ENCODE measurements at regions not wholly inside any gene's neighbourhood (a gene's known extent, or its start where the extent isn't known, plus 50 kb on each side); places are given as distances from the start of the nearest gene placed in this dataset.
A peak's percentile ranks its signal among the peaks of the same experiment; 100 is the strongest.

DNA sequence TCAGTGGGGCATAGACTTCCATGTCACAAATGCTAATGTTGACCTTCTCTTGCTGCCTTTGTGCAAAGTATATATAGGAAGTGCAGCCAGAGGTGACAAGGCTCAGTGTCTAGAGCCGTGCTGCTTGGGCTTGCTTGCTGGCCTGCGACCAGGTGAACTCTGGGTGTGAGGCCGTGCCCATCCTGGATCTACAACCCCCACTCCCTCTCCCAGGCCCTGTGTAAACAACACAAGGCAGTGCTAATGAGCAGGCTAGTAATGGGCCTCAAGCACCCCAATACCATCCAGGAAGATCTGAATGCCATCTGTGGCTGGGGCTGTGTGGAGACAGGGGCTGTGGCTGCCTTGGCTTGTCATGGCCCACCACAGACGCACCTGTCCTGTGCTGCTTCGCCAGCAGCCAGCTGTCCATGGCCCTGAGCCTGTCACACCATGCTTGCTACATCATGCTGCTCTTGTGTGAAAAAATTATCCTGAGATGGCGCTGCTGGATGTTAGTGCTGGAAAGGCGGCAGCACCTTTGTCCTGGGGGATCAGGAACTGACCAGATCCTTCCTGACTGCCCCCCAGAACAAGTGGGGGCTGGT, 107.6 kb upstream of the ZNF92 start:
- H2BK5ac ChIP-seq (ENCODE audit: low read depth, low read length) = peak overlapping the region; percentile 71; the same call in 1 of the 2 replicates
- peaks cover 0 to 11% (median 4%) of the 10 kb centered on the region in 4 experiments; a peak in 4 of 7 replicates for H3K4me1 ChIP-seq (replicated peaks in 1 of 4; ENCODE audit: control insufficient read depth in 3 of 4, insufficient read depth in 4 of 4, low read length in 3 of 4)
- peak overlapping the region; percentile 98; the same call in 1 of the 2 replicates for H2BK15ac ChIP-seq (ENCODE audit: low read length)
- no peak overlapping the region for H4K8ac ChIP-seq (ENCODE audit: extremely low read depth, insufficient read depth, low read length)
- H3K36me3 ChIP-seq (ENCODE audit: control insufficient read depth in 2 of 4, insufficient read depth in 4 of 4, low read length in 3 of 4) = no peaks in the 10 kb centered on the region
- H3K9me3 ChIP-seq (ENCODE audit: insufficient read depth in 2 of 2, low read depth in 1 of 2, low read length in 1 of 2) = no peaks in the 10 kb centered on the region
- no peak overlapping the region for H3K23ac ChIP-seq (ENCODE audit: insufficient read length)
- no peak overlapping the region for H3K14ac ChIP-seq (ENCODE audit: insufficient read length)
- FAIRE-seq = no peak
- H3K27me3 ChIP-seq (replicated peaks in 1 of 4; ENCODE audit: control insufficient read depth in 3 of 4, extremely low read depth in 1 of 4, insufficient read depth in 3 of 4, low read length in 3 of 4) = peaks cover 0 to 2% (median 0%) of the 10 kb centered on the region in 4 experiments; a peak in 2 of 7 replicates
- ChIA-PET POLR2A (ENCODE audit: partially characterized antibody) (interaction anchor here (1.2 kb wide), 1 partner anchor 11 kb away, joined by 3 read pairs; no protein-coding TSS in a partner anchor), CTCF (ENCODE audit: partially characterized antibody) (no interaction called here)
- no peak overlapping the region for H3K4me2 ChIP-seq (ENCODE audit: insufficient read depth in 1 of 2, low read depth in 2 of 2, low read length in 2 of 2)
- no peak overlapping the region for H3K9ac ChIP-seq (replicated peaks in 1 of 4; ENCODE audit: extremely low read depth in 1 of 4, low read depth in 3 of 4, low read length in 3 of 4)
- no peak for TF ChIP-seq CEBPB (IDR thresholded peaks at IDR 0.05; ENCODE audit: low read depth, low read length)
- TF ChIP-seq FOSL1 (IDR thresholded peaks at IDR 0.05; ENCODE audit: insufficient read depth, low read depth, low read length) = no peak
- no peak for TF ChIP-seq SIX5 (IDR thresholded peaks at IDR 0.05; ENCODE audit: low read depth, low read length)
- TF ChIP-seq TAF7 (optimal IDR thresholded peaks at IDR 0.05; ENCODE audit: borderline replicate concordance, low read depth, low read length) = no peak
- no peak for TF ChIP-seq NRF1 (IDR thresholded peaks at IDR 0.05; ENCODE audit: low read depth, low read length)
- TF ChIP-seq SP4 (IDR thresholded peaks at IDR 0.05; ENCODE audit: low read length) = no peak
- no peak for TF ChIP-seq JUND (IDR thresholded peaks at IDR 0.05; ENCODE audit: low read length)
- TF ChIP-seq POLR2A (IDR thresholded peaks at IDR 0.05; ENCODE audit: control extremely low read depth in 1 of 2, low read depth in 2 of 2, low read length in 2 of 2) = no peak
- no peak for TF ChIP-seq KDM4A (IDR thresholded peaks at IDR 0.05; ENCODE audit: low read depth, low read length, severe bottlenecking)
- TF ChIP-seq PHF8 (conservative IDR thresholded peaks at IDR 0.05; ENCODE audit: low read depth, low read length) = no peak
- TF ChIP-seq GTF2F1 (IDR thresholded peaks at IDR 0.05; ENCODE audit: borderline replicate concordance, low read depth, low read length) = no peak
- no peak for TF ChIP-seq MAFK (IDR thresholded peaks at IDR 0.05; ENCODE audit: low read depth, low read length)
- no peak for TF ChIP-seq TAF1 (IDR thresholded peaks at IDR 0.05; ENCODE audit: low read depth, low read length)
- no peak for TF ChIP-seq ASH2L (IDR thresholded peaks at IDR 0.05; ENCODE audit: low read length)
- H3K18ac ChIP-seq (ENCODE audit: extremely low read depth, low read length) = peak overlapping the region; percentile 48
- DNase-seq (ENCODE audit: low read depth in 1 of 2, low spot score in 2 of 2) = peak in 1 of 2 experiments; percentile 38
- no peak overlapping the region for H4K91ac ChIP-seq (replicated peaks; ENCODE audit: insufficient read length, low read length)
- H3K23me2 ChIP-seq (ENCODE audit: low read depth, low read length) = peaks cover 5% of the 10 kb centered on the region; the same call in 1 of the 2 replicates
- H4K5ac ChIP-seq (ENCODE audit: insufficient read length, low read depth, low read length) = no peak overlapping the region
- H3K4me3 ChIP-seq (ENCODE audit: extremely low read depth in 1 of 4, insufficient read depth in 2 of 4, low read depth in 3 of 4, low read length in 4 of 4) = no peak overlapping the region
- 0 out of 2 replicates have a peak overlapping the region, but pooled peaks have one; percentile 45 for H2AFZ ChIP-seq (ENCODE audit: low read length)
- H4K20me1 ChIP-seq (replicated peaks in 1 of 2; ENCODE audit: control insufficient read depth in 1 of 2, insufficient read depth in 2 of 2, low read length in 2 of 2) = no peaks in the 10 kb centered on the region
- no peak overlapping the region for H2BK120ac ChIP-seq (replicated peaks; ENCODE audit: low read depth, low read length)
- no peak overlapping the region for H2BK20ac ChIP-seq (ENCODE audit: low read length)
- no peak overlapping the region; the same call in 1 of the 2 replicates for H2BK12ac ChIP-seq (ENCODE audit: low read depth, low read length)
- peaks cover 0 to 11% of the 10 kb centered on the region in 2 experiments; a peak in 2 of 4 replicates for H3K79me2 ChIP-seq (ENCODE audit: control insufficient read depth in 1 of 2, insufficient read depth in 2 of 2, low read length in 2 of 2)
- no peaks in the 10 kb centered on the region for H3K79me1 ChIP-seq (ENCODE audit: low read depth, low read length)
- 86% methylated on average over 7 of the region's 7 CpGs; no CpG with 5 or more reads in 1 of the 2 experiments for WGBS, 2 experiments (ENCODE audit: extremely low coverage in 1 of 2, insufficient coverage in 1 of 2, insufficient read length in 1 of 2, insufficient replicate concordance in 2 of 2, low coverage in 1 of 2, low lambda C conversion rate in 2 of 2, missing lambda C conversion rate in 1 of 2)
- no peak overlapping the region for H3K56ac ChIP-seq (replicated peaks; ENCODE audit: insufficient read length, low read depth, low read length)
- H3K4ac ChIP-seq (replicated peaks; ENCODE audit: insufficient read length, low read depth, low read length) = no peak overlapping the region
- H3K27ac ChIP-seq (ENCODE audit: low read depth, low read length) = no peak overlapping the region
- H2AK5ac ChIP-seq (ENCODE audit: low read depth, low read length) = 0 out of 2 replicates have a peak overlapping the region, but pooled peaks have one; percentile 47
